Mucosa of rectum (tissue), 2 donors: ENCODE measurements at regions not wholly inside any gene's neighbourhood (a gene's known extent, or its start where the extent isn't known, plus 50 kb on each side); places are given as distances from the start of the nearest gene placed in this dataset.

Experiments used
- H3K27ac ChIP-seq, 2 donors: one replicate each; pipeline ENCODE4 v1.7.0; 2013; ENCODE audit warnings: inconsistent platforms in 2 of 2, low read depth in 2 of 2, low read length in 2 of 2
- H3K27me3 ChIP-seq, 2 donors: one replicate each; pipeline ENCODE4 v1.7.0; 2013; ENCODE audit warnings: low read length in 2 of 2; ENCODE audit not compliant: control insufficient read depth in 2 of 2, insufficient read depth in 2 of 2
- H3K36me3 ChIP-seq, 2 donors: one replicate each; pipeline ENCODE4 v1.7.0; 2013; ENCODE audit warnings: low read length in 2 of 2; ENCODE audit not compliant: control insufficient read depth in 2 of 2, insufficient read depth in 2 of 2
- H3K4me1 ChIP-seq, 2 donors: one replicate each; pipeline ENCODE4 v1.7.0; 2013; ENCODE audit warnings: low read length in 2 of 2, mild to moderate bottlenecking in 1 of 2; ENCODE audit not compliant: control insufficient read depth in 2 of 2, insufficient read depth in 2 of 2
- H3K4me3 ChIP-seq, 2 donors: one replicate each; pipeline ENCODE4 v1.7.0; 2013; ENCODE audit warnings: low read length in 2 of 2
- H3K9ac ChIP-seq, 2 donors: one replicate each; pipeline ENCODE4 v1.7.0; 2013; ENCODE audit warnings: low read length in 2 of 2, low read depth in 1 of 2, mild to moderate bottlenecking in 1 of 2
- H3K9me3 ChIP-seq, 2 donors: one replicate each; pipeline ENCODE4 v1.7.0; 2013; ENCODE audit warnings: low read length in 2 of 2; ENCODE audit not compliant: control insufficient read depth in 2 of 2
- donor health status: healthy.
- donor health status: Normal muscosa, but diverticular disease.

- no peak overlapping the region for H3K27ac ChIP-seq
- no peaks in the 10 kb centered on the region for H3K9me3 ChIP-seq
- no peaks in the 10 kb centered on the region for H3K27me3 ChIP-seq
- H3K36me3 ChIP-seq, result no peaks in the 10 kb centered on the region
- no peak overlapping the region for H3K9ac ChIP-seq
- H3K4me3 ChIP-seq, result no peak overlapping the region
- no peaks in the 10 kb centered on the region for H3K4me1 ChIP-seq
Measured at GRCh38 chr1:163706915-163707314, 385.2 kb downstream of the NUF2 start.

DNA sequence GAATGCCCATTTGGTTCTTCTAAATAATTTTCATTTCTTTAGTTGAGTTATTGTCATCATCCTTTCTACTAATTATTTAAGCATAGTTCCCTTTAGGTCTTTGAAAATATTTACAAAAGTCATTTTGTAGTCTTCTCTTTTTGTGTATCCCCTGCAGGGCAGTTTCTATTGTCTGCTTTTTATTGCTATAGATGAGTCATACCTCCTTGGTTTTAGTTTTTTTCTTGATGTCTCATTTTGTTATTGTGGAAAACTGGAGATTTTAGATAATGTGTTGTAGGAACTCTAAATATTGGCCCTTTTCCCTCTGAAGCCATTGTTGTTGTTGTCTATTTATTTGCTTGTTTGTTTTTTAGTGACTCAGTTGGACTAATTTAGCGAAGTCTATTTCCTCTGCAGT, 387.9 kb downstream of the NUF2 start:
- Histone ChIP-seq H3K9ac (no peak overlapping the region), H3K4me1 (no peaks in the 10 kb centered on the region), H3K27ac (no peak overlapping the region), H3K36me3 (no peaks in the 10 kb centered on the region), H3K4me3 (no peak overlapping the region), H3K9me3 (no peaks in the 10 kb centered on the region), H3K27me3 (no peaks in the 10 kb centered on the region)

DNA sequence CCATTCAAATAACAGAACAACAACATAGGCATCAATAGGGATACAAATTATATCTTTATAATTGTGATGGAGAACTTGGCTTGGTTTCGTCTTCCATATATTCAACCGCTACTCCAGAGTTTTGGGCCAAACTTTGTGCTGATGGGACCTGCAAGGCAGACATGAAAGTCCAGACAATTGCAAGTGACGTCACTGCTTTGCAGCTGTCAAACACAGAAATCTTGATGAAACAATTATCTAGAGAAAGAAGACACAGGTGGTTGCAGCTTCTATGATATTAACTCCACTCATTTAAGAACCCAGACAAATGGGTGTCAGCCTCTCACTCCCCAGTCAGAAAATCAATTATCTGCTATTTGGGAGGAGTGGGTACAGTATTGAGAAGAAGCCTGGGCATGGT, 390.6 kb downstream of the NUF2 start:
- H3K36me3 ChIP-seq, result no peaks in the 10 kb centered on the region
- no peaks in the 10 kb centered on the region for H3K4me1 ChIP-seq
- no peak overlapping the region for H3K27ac ChIP-seq
- no peaks in the 10 kb centered on the region for H3K9me3 ChIP-seq
- H3K27me3 ChIP-seq, result no peaks in the 10 kb centered on the region
- H3K9ac ChIP-seq, result no peak overlapping the region
- no peak overlapping the region for H3K4me3 ChIP-seq

GRCh38 chr1:163720294-163720693, 398.5 kb downstream of the NUF2 start:
- Histone ChIP-seq H3K4me1 (no peaks in the 10 kb centered on the region), H3K9me3 (no peaks in the 10 kb centered on the region), H3K36me3 (no peaks in the 10 kb centered on the region), H3K27me3 (no peaks in the 10 kb centered on the region), H3K4me3 (no peak overlapping the region), H3K9ac (no peak overlapping the region), H3K27ac (no peak overlapping the region)

- H3K9me3 ChIP-seq, result no peaks in the 10 kb centered on the region
- H3K4me1 ChIP-seq, result no peaks in the 10 kb centered on the region
- H3K9ac ChIP-seq, result no peak overlapping the region
- no peak overlapping the region for H3K27ac ChIP-seq
- H3K27me3 ChIP-seq, result no peaks in the 10 kb centered on the region
- H3K36me3 ChIP-seq, result no peaks in the 10 kb centered on the region
- H3K4me3 ChIP-seq, result no peak overlapping the region
Measured at GRCh38 chr1:163725551-163725950, 403.8 kb downstream of the NUF2 start.

DNA sequence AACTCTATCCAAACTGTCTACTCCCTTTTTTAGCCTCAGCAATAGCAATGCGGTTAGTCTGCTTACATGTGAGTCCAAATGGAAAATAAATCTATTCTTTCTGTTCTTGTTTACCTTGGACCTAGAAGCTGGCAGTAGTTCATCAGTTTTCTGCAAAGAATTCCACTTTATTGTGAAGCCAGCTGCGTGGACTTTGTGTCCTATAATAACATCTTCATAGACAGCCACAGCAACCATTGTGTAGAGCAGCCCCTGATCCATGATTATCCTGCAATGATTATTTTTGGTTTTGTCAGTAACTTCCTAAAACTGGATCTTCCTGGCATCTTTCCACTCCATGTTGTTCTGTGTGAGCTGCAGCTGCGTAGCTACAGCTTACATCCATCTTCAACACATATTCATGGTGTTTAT, 408.7 kb downstream of the NUF2 start:
- Histone ChIP-seq H3K9me3 (no peaks in the 10 kb centered on the region), H3K36me3 (no peaks in the 10 kb centered on the region), H3K27me3 (no peaks in the 10 kb centered on the region), H3K4me3 (no peak overlapping the region), H3K9ac (no peak overlapping the region), H3K27ac (no peak overlapping the region), H3K4me1 (no peaks in the 10 kb centered on the region)

- H3K27ac ChIP-seq, result no peak overlapping the region
- no peaks in the 10 kb centered on the region for H3K9me3 ChIP-seq
- H3K4me3 ChIP-seq, result no peak overlapping the region
- no peaks in the 10 kb centered on the region for H3K36me3 ChIP-seq
- H3K27me3 ChIP-seq, result no peaks in the 10 kb centered on the region
- H3K9ac ChIP-seq, result no peak overlapping the region
- H3K4me1 ChIP-seq, result no peaks in the 10 kb centered on the region
Measured at GRCh38 chr1:163737261-163737660, 415.5 kb downstream of the NUF2 start.

DNA sequence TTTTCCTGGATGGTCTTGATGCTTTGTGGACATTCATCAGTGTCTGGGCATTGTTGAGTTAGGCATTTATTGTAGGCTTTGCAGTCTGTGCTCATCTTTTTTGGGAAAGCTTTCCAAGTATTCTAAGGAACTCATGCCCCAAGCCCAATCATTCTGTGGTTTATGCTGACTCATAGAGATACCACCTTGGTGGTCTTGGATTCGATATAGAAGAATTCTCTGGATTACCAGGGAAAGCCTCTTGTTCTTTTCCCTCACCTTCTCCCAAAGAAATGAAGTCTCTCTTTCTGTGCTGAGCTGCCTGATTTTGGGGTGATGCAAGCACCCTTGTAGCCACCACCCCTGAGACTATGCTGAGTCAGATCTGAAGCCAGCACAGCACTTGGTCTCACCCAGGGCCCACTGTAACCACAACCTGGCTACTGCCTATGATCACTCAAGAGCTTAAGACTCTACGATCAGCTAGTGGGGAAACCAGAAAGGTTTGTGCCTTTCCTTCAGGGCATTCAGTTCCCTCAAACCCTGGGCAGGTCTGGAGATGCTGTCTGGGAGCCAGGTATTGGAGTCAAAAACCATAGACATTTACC, 422.6 kb downstream of the NUF2 start:
- Histone ChIP-seq H3K36me3 (no peaks in the 10 kb centered on the region), H3K4me1 (no peaks in the 10 kb centered on the region), H3K4me3 (no peak overlapping the region), H3K9me3 (peaks cover 0 to 3% of the 10 kb centered on the region in 2 donors), H3K27ac (no peak overlapping the region), H3K27me3 (no peaks in the 10 kb centered on the region), H3K9ac (no peak overlapping the region)

- H3K9ac ChIP-seq, result no peak overlapping the region
- no peaks in the 10 kb centered on the region for H3K4me1 ChIP-seq
- H3K9me3 ChIP-seq, result peaks cover 0 to 3% of the 10 kb centered on the region in 2 donors
- no peak overlapping the region for H3K4me3 ChIP-seq
- H3K36me3 ChIP-seq, result no peaks in the 10 kb centered on the region
- no peaks in the 10 kb centered on the region for H3K27me3 ChIP-seq
- no peak overlapping the region for H3K27ac ChIP-seq
Measured at GRCh38 chr1:163745204-163745603, 423.4 kb downstream of the NUF2 start.

GRCh38 chr1:163747261-163747660, 425.5 kb downstream of the NUF2 start:
- Histone ChIP-seq H3K27ac (no peak overlapping the region), H3K27me3 (no peaks in the 10 kb centered on the region), H3K4me3 (no peak overlapping the region), H3K9ac (no peak overlapping the region), H3K9me3 (peaks cover 0 to 3% of the 10 kb centered on the region in 2 donors), H3K4me1 (no peaks in the 10 kb centered on the region), H3K36me3 (no peaks in the 10 kb centered on the region)

DNA sequence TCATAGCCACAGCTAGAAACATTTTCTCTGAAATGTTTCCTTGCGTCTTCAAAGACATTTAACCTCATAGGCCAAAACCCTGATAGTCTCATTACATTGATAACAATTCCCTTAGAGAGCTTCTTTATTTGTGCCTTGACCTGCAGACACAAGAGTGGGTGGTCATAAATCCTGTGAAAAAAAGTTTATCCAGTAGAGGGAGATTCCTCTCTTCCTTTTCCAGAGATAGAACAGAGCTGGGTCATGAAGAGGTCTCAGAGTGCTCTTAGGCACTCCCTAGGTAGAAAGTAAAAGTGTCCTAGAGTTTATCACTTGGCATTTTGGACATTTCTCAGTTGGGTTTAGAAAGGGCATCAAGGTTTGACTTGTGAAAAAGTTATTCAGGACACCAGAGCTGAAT, 426.1 kb downstream of the NUF2 start:
- Histone ChIP-seq H3K9me3 (peaks cover 0 to 3% of the 10 kb centered on the region in 2 donors), H3K36me3 (no peaks in the 10 kb centered on the region), H3K4me1 (no peaks in the 10 kb centered on the region), H3K27ac (no peak overlapping the region), H3K4me3 (no peak overlapping the region), H3K9ac (no peak overlapping the region), H3K27me3 (no peaks in the 10 kb centered on the region)
